HG02938 (cell line): ENCODE measurements at regions not wholly inside any gene's neighbourhood (a gene's known extent, or its start where the extent isn't known, plus 50 kb on each side); places are given as distances from the start of the nearest gene placed in this dataset.
A peak's percentile ranks its signal among the peaks of the same experiment; 100 is the strongest.
"Not testable (repeated sequence)": the region's sequence is repeated elsewhere in the genome, so short reads cannot be mapped to it uniquely, and the experiment has no call there.

Experiments used
- ATAC-seq: cut with Tn5 transposase; IDR thresholded peaks from one replicate; pipeline ENCODE4 v1.9.1; 2021; ENCODE audit warnings: mild to moderate bottlenecking, moderate library complexity; ENCODE audit not compliant: unreplicated experiment

- ATAC-seq = no peak
Measured at GRCh38 chr2:2909086-2910035, 468.3 kb downstream of the EIPR1 start.

- no peak for ATAC-seq
Measured at GRCh38 chr2:2906091-2906490, 471.5 kb downstream of the EIPR1 start.

GRCh38 chr2:2904721-2905350 lies 472.8 kb downstream of the EIPR1 start:
- no peak for ATAC-seq

GRCh38 chr2:2902547-2903281 lies 474.9 kb downstream of the EIPR1 start:
- ATAC-seq = no peak

- peak; percentile 83 for ATAC-seq
Measured at GRCh38 chr2:2901384-2902345, 476.0 kb downstream of the EIPR1 start.

GRCh38 chr2:2899826-2900225 lies 477.8 kb downstream of the EIPR1 start:
- ATAC-seq = no peak

- no peak for ATAC-seq
Measured at GRCh38 chr2:2898744-2899143, 478.9 kb downstream of the EIPR1 start.

GRCh38 chr2:2896643-2897042 lies 481.0 kb downstream of the EIPR1 start:
- no peak for ATAC-seq

GRCh38 chr2:2896011-2896410 lies 481.6 kb downstream of the EIPR1 start:
- no peak for ATAC-seq

GRCh38 chr2:2894011-2894410 lies 483.6 kb downstream of the EIPR1 start:
- not testable (repeated sequence) for ATAC-seq

GRCh38 chr2:2892892-2893291 lies 484.7 kb downstream of the EIPR1 start:
- no peak for ATAC-seq

- no peak for ATAC-seq
Measured at GRCh38 chr2:2892378-2892777, 485.2 kb downstream of the EIPR1 start.

GRCh38 chr2:2890901-2891300 lies 486.7 kb downstream of the EIPR1 start:
- ATAC-seq = no peak

- ATAC-seq = no peak
Measured at GRCh38 chr2:2890246-2890645, 487.4 kb downstream of the EIPR1 start.

- ATAC-seq = no peak
Measured at GRCh38 chr2:2889646-2890045, 488.0 kb downstream of the EIPR1 start.

- ATAC-seq = no peak
Measured at GRCh38 chr2:2889141-2889540, 488.5 kb downstream of the EIPR1 start.

- ATAC-seq = no peak
Measured at GRCh38 chr2:2887772-2888387, 489.7 kb downstream of the EIPR1 start.

- ATAC-seq = no peak
Measured at GRCh38 chr2:2886922-2887321, 490.7 kb downstream of the EIPR1 start.

- ATAC-seq = no peak
Measured at GRCh38 chr2:2881499-2881898, 496.1 kb downstream of the EIPR1 start.

- ATAC-seq = no peak
Measured at GRCh38 chr2:2880938-2881337, 496.7 kb downstream of the EIPR1 start.
